ENCODE measurements at regions not wholly inside any gene's neighbourhood (a gene's known extent, or its start where the extent isn't known, plus 50 kb on each side); places are given as distances from the start of the nearest gene placed in this dataset.

GRCh38 chr5:120823328-120823727 is 359.2 kb downstream of the PRR16 start:
- TF ChIP-seq CTCF (conservative IDR thresholded peaks at IDR 0.05) (no peak), ZFX (IDR thresholded peaks at IDR 0.05) (no peak)

All from C4-2B (cell line).